ENCODE measurements at regions not wholly inside any gene's neighbourhood (a gene's known extent, or its start where the extent isn't known, plus 50 kb on each side); places are given as distances from the start of the nearest gene placed in this dataset.
"Not testable (repeated sequence)": the region's sequence is repeated elsewhere in the genome, so short reads cannot be mapped to it uniquely, and the experiment has no call there.

DNA sequence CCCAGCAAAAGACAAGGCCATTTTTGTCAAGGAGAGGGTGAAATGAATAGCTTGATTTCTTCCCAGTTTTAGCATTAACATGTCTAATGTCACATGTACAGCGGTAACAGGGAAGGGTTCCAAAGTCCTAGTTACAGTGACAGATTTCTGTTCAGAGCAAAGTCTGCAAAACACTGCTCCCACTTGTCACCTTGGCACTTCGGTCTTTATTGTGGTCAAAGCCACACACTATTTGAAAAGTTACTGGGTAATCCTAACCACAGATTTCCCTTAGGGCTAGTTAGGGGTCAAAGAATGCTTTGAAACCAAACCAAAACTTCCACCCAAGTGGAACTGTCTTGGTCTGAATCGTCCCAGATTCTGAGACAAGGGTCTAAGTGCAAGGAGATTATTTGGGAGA is 455.6 kb downstream of the HS3ST3B1 start:
- DNase-seq: no peak

DNA sequence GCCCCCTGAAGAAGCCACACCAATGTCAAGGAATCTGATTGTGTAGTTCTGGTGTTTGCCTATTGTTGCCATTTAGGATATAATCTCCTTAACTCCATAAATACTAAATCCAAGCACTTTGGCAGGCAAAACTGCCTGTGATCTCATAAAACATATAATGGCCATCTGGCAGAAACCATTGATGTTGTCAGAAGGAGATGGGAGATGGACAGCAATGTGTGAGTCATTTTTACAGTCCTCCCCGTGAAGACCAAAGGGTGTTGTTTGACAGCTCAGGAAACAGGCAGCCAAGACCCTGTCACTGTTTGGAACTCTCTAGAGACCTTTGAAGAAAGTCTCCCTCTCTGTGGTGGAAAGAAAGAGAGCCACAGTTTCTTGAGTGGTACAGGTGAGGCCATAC is 454.1 kb downstream of the HS3ST3B1 start:
- DNase-seq: no peak

DNA sequence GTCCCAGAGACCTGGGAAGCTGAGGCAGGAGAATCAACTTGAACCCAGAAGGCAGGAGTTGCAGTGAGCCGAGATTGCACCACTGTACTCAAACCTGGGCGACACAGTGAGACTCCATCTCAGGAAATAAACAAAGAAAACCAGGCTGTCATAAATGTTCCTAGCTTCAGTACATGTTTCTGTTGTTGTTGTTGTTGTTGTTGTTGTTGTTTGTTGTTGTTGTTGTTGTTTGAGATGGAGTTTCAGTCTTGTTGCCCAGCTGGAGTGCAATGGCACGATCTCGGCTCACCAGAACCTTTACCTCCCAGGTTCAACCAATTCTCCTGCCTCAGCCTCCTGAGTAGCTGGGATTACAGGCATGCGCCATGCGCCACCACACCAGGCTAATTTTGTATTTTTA is 452.5 kb downstream of the HS3ST3B1 start:
- DNase-seq: no peak

DNA sequence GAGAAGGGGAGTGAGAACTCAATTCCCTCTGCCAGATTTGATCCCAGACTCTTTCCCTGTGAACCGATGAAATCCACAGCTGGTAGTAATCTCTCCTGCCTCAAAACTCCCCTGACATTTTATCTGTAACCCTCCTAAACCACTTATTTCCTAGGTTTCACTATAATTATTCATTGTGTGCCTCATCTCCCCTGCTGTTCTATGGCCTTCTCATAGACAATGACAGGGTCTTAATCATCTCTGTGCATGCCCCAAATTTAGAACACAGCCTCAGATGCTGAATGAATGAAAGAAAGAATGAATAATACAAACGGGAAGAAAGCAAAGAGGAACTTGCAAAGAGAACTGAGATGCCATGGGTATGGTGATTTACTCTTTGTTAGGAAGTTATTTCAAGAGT is 451.1 kb downstream of the HS3ST3B1 start:
- DNase-seq: no peak

DNA sequence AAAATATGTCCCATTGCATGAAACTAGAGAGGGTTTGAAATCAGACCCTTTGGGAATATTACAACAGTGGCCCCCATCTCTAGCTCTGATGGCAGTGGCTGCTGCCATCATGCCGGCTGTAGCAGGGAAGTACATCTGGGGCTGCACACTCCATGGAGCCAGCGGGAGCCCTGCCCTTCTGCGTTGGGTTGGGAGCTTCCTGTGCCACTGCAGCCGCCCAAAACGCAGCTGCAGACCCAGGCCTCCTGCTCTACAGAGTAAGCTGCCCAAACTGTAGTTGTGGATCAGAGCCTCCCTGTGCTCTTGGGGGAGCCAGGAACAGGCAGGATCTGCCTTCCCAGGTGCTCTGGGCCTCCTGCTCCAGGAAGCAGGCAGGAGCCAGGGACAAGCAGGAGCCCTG is 450.0 kb downstream of the HS3ST3B1 start:
- no peak for DNase-seq

DNA sequence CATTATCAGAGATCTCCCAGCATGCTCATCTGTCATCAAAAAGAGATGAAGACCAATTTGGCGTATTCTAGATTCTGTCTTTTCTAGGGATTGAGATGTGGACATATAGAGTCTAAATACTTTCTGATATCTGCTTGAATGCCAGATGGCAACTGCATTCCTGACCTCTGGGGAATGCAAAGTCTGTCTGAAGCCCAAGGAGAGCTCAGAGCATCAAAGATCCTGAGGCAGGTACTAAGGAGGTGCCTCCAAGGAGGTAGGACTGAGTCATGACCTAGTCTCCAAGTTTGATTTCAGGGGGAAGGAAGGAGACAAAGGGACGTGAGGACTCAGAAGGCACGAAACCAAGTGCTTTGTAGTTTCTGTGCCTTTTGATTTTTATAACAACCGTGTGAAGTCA is 448.4 kb downstream of the HS3ST3B1 start:
- no peak for DNase-seq

DNA sequence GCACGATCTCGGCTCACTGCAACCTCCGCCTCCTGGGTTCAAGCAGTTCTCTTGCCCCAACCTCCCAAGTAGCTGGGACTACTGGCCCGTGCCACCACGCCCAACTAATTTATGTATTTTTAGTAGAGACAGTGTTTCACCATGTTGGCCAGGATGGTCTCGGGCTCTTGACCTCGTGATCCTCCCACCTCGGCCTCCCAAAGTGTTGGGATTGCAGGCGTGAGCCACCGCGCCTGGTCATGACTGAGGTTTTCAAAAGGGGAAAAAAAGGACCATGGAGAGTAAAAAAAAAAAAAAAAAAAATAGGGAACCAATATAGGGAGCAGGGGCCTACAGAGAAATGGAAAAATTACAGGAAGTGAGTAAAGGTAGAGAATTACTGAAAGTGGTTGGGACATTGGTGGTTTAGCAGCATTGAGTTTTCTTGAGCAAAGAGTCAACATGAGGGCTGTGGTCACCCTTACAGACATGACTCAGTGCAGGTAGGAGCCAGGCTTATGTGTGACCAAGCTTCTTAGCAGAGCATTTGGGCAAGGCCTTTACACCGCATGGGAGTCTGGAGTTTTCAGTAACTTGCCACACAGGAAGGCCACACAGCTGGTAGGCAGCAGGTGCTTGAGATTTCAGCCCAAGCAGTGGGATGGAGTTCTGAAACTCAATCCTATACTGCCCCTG is 447.3 kb downstream of the HS3ST3B1 start:
- no peak for DNase-seq

DNA sequence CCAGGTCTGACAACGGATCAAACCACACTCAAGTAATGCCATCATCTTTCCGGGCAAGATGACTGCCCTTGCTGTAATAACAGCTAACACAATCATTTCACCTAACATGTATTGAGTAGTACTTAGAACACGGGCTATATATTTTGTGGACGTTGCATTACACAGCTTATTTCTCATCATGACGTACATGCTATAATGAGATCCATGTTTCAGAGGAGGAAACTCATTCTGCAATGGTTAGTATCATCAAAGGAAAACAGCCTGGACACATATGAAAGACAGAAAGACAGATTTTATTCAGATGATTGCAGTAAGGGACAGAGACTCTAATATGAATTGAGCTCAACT is 446.7 kb downstream of the HS3ST3B1 start:
- no peak for DNase-seq

DNA sequence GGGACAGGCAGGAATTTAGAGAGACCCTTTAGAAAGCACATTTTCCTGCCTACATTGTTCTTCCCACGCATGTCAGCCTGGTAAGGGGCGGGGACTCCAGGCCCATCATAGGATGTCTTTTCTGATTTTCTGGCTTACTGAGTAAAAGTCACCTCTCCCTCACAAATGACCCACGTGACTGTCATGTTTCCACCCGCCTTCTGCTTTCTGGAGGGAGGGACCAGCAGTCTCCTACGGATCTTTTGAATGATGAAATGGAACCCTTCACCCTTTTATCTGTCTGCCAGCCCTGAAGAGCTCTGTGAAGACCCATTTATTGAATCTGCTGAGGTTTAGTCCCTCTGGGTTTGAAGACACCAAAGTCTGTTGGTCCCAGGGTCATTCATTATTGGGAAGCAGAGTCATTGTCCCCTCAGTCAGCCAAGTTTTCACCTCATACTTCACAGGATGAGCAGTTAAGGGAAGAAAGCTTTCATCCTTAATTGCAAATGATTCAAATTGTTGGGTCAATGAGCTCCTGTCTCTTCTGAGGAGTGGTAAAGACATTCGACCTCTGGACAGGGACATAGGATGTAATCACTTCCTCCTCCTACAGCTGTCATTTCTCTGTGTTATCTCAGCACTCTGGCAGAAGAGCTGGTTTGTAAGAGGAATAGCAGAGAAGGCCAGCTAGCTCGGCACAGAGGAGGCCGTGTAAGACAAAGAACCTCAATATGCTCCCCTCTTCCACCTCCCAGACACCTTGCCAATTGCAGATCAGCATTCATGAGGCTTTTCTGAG is 446.1 kb downstream of the HS3ST3B1 start:
- DNase-seq: no peak

DNA sequence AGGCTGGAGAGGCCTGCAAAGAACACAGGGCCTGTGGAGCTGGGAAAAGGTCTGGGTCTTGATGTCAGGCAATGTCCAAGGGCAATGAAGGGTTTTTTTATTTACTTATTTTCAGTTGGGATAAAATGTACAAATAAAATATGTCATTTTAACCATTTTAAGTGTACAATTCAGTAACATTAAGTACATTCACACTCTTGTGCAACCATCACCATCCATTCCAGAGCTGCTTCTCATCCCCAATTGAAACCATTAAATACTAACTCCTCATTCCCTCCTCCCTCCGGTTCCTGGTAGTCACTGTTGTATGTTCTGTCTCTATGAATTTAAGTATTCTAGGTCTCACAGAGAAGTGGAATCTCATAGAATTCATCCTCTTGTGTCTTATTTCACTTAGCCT is 444.7 kb downstream of the HS3ST3B1 start:
- DNase-seq: no peak

DNA sequence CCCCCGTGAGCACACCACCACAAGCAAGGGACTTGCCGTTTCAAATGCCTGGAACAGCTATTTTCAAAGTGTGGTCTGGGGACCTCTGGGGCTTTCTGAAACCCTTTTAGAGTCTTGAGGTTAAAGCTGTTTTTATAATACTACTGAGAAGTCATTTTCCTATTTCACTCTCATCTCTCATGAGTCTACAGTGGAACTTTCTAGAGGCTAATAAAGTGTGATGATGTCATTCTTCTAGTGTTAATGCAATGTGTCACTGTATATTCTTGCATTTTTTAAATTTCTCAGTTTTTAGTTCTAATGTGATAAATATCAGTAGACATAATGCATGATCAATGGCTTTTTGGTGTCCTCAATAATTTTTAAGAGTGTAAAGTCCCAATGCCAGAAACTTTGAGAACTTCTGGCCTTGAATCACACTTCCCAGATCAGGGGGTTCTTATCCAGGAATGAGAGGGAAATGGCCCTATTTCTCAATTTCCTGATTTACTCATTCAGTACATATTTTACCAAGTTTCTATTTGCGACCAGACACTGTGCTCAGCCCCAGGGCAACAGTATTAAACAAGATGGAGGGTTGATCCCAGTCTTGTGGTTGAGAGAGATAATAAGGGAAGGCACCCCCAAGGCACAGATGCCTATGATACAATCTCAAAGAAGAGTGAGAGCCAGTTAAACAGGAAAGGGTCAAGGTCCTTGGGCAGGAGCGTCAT is 444.0 kb downstream of the HS3ST3B1 start:
- DNase-seq: no peak

DNA sequence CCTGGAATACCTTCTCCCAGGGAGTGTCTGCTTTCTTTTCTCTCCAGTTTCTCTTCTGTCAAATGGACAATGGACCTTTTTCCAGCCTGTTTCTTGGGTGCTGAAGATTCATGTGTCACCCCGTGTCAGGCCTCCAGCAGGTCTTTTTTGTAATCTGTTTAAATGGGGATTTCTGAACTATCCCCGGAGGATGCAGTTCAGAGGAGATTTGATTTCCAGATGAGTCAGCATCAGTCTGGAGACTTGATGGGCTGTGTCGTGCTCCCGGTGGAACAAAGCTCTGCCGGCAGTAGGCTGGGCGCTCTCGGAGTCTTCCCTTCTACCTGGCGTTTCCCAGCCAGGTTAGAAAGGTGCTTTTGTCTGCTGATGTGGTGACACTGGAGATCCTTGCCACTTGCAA is 440.6 kb downstream of the HS3ST3B1 start:
- no peak for DNase-seq

DNA sequence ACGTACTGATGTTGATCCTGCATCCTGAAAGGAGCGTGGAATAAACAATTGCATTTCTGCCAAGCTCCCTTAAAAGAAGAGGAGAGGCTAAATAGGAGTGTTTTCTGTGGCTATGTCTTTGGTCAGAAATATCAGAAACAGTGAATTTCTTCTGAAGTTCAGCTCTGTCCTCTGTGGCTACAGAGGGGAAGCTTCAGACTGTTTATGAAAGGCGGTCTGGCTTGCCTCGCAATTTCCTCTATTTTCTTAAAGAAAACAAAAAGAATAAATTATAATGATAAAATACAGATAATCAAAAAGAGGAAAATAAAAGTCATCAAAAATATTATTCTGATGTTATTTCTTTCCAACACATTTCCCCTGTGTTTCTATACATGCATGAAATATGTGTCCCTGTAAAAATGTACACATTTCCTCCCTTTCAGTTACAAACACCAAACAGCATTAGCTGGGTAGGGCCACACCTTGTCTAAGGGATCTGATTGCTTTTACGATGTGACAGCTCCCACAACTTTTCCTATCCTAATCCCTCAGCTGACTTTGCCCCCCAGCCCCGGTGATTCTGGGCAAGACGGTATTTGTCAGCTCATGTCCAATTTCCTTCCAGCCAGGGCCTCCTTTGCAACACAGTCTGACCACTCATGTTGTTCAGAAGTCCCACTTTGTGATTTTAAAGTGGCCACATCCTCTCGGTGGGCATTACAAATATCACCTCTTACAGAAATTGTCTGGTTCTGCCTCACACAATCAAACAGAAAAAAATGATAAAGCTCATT is 439.0 kb downstream of the HS3ST3B1 start:
- no peak for DNase-seq

DNA sequence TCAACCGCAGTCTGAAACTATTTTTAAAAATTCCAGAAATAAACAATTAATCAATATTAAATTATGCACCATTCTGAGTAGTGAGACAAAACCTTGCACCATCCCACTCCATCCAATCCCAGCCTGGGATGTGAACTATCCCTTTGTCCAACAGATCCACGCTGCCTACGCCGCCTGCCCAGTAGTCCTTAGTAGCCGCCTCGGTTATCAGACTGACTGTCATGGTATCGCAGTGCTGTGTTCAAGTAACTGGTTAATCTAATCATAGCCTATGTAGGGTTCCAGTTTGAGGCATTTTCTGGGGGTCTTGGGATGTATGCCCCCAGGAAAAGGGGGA is 437.7 kb downstream of the HS3ST3B1 start:
- DNase-seq: no peak

DNA sequence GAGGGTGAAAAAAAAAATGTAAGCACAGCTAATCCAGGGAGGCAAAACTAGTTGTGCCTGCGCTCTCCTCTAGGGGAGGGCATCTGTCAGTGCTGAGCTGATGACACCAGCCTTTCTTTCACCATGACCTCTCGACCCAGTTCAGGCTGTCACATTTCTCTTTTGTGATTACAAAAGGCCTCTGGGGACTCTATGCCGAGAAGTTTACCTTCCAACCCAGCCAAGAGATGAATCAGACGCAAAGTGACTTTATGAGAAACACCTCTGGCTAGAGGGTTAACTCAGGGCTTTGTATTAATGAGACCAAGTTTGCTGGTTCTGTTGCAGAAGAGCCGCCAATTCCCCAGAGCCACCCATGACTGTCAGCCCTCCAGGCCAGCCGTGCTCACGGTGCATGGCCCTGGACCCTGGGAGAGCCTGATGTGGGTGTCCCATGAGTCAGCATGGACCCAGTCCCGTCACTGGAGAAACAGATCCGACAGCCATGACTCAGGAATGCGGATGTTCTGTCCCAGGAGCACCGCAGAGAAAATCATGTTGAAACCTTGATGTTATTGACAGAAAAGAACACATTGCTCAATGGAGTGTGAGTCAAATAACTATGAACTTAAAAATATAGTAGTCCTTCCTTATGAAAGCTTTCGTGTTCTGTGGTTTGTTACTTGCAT is 437.2 kb downstream of the HS3ST3B1 start:
- no peak for DNase-seq

DNA sequence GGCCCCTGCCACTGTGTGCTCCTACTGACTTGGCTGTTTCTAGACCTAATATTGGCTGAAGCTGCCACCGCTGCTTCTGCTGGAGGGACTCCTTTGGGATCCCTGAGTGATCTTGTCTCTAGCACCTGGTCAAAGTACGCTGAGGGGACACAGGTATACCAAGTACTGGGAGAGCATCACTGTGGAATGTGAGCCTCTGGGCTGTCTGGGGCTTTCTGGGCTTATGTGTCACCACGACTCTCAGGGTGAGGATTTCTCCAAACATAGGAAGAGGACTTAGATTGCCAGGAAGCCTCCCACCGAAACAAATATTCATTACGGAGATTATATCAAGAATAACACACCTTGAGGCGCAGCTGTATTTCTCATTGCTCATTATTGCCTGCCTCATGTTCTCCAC is 435.8 kb downstream of the HS3ST3B1 start:
- no peak for DNase-seq

DNA sequence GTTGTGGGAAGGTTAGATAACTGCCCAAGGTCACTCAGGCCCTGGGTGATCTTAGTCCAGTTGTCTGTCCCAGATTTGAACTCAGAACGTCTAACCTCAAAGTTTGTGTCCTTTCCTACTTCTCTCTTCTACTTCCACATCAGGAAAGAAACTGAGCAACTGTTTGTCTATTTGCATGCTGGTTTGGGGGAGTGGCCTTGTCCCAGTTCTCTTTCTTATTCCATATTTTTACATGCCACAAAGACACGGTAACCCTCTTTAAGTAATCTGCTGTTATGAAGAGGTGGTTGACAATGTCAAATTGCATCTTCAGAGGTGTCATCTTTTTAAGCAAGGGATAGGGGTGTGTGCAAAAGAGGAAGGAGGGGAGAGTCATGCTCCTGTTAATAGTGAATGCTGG is 432.5 kb downstream of the HS3ST3B1 start:
- no peak for DNase-seq

DNA sequence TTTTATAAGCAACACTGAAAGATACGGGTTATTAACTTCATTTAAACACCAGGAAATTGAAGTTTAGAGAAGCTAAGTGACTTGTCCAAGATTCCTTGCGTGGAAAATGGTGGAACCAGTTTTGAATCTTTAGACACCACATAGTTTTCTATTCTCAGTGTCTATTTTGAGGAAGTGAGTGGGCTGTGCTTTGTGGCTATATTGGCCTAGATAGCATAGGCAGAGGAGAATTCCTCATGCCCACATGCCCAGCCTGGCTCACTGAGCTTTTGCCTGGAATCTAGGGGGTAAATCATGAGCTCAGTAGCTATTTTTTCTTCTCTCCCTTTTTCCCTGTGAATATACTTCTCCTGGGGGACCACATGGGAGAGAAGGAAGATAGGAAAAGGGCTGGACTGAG is 431.3 kb downstream of the HS3ST3B1 start:
- DNase-seq: no peak

DNA sequence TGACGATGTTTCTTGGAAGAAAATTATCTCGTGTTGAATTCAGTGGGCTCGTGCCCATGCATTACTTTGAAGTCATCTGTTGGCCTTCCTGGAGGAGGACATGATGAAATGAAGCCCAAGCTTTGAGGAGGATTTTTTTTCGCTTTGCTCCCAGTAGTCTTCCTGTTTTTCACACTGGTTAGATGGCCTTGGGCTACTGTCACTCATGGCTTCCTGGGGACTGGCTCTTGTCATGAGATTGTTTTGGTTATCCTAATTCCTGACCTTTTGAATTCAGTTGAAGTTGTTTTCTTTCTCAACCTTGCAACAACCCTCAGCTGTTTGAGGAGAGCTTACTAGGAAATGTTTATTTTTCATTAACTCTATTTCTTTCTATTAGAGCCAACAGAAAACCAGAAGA is 430.7 kb downstream of the HS3ST3B1 start:
- DNase-seq: no peak

DNA sequence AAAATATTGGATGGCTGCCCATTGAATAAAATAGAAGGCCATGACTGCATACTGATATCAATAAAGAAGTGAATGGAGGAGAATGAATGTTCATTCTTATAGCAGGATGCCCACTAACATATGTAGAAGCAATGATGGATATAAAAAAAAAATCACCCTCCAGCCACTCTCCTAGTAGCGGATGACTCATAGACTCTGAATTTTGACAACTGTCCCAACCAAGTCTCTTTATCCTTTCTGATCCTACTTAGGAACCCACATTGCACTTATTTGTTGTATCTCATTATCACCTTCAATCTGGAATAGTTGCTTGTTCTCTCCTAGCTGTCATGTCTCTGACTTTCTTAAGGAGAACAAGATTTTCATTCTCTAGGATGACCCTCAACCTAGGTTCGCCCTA is 429.9 kb downstream of the HS3ST3B1 start:
- no peak for DNase-seq

DNA sequence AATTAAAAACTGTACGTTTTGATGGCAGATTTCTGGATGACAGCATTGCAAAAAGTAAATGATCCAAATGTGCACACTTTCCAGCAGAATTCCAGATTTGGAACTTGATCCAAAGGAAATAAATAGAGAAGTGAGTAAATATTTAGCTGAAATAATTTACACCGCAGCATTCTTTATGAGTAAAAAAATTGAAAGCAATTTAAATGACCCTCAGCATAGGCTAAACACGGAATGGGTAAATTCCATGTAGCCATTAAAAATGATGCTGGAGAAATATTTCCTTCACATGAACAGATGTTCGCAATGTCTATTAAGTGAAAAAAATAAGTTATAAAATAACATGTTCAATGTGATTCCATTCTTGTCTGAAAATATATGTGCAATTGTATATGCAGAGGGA is 424.8 kb downstream of the HS3ST3B1 start:
- no peak for DNase-seq

DNA sequence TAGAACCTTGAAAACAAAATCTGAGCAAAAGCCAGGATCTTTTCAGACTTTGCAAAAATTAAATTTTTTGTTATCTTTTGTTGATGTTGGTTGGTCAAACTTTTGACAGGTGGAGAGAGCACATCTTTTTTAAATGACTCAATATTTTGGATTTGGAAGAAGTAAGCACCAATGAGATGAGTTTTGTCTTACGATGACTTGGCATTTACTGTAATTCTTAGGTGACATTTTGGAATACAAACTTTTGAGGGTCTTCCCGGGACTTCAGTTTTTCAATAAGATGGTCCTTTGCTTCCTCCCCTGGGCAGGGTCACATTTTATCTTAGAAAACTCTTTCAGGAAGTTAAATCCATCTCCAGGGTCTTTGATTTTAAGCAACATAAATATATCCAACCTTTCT is 423.9 kb downstream of the HS3ST3B1 start:
- DNase-seq: no peak

DNA sequence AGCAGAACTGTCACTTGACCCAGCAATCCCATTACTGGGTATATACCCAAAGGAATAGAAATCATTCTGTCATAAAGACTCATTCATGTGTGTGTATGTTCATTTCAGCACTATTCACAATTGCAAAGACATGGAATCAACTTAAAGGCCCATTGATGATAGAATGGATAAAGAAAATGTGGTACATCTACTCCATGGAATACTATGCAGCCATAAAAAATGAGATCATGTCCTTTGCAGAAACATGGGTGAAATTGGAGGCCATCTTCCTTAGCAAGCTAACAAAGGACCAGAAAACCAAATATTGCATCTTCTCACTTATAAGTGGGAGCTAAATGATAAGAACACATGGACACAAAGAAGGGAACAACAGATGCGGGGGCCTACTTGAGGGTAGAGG is 422.5 kb downstream of the HS3ST3B1 start:
- not testable (repeated sequence) for DNase-seq

All from CD4-positive, alpha-beta T cell treated with Interleukin-10 for 1 hour (primary cell).